ENCODE measurements at regions not wholly inside any gene's neighbourhood (a gene's known extent, or its start where the extent isn't known, plus 50 kb on each side); places are given as distances from the start of the nearest gene placed in this dataset.
"Not testable (repeated sequence)": the region's sequence is repeated elsewhere in the genome, so short reads cannot be mapped to it uniquely, and the experiment has no call there.

GRCh38 chr14:41549821-41550607 is 56.7 kb upstream of the LRFN5 start:
- no peak overlapping the region for H3K4me3 Mint-ChIP-seq
- no peaks in the 10 kb centered on the region for H3K36me3 Mint-ChIP-seq (ENCODE audit: insufficient read depth in 2 of 2)
- no peaks in the 10 kb centered on the region for H3K27me3 Mint-ChIP-seq (ENCODE audit: low read depth)
- no peak overlapping the region for H3K27ac Mint-ChIP-seq
- peaks cover 1 to 2% of the 10 kb centered on the region in 2 donors for H3K9me3 Mint-ChIP-seq
- no peaks in the 10 kb centered on the region for H3K4me1 Mint-ChIP-seq (ENCODE audit: low read depth)
- DNase-seq (no peak), ATAC-seq (replicated peaks in 1 of 2) (no peak)

- Mint-ChIP-seq H3K9me3 (peaks cover 1 to 4% of the 10 kb centered on the region in 2 donors), H3K27me3 (ENCODE audit: low read depth) (no peaks in the 10 kb centered on the region), H3K4me1 (ENCODE audit: low read depth) (no peaks in the 10 kb centered on the region), H3K36me3 (ENCODE audit: insufficient read depth in 2 of 2) (peaks cover 0 to 2% of the 10 kb centered on the region in 2 donors), H3K27ac (no peak overlapping the region), H3K4me3 (no peak overlapping the region)
- ATAC-seq (replicated peaks in 1 of 2) (no peak), DNase-seq (no peak)
Measured at GRCh38 chr14:41549282-41549681, 57.4 kb upstream of the LRFN5 start.

- no peak overlapping the region for H3K4me3 Mint-ChIP-seq
- H3K9me3 Mint-ChIP-seq: peaks cover 1 to 4% of the 10 kb centered on the region in 2 donors
- H3K36me3 Mint-ChIP-seq (ENCODE audit: insufficient read depth in 2 of 2): peaks cover 0 to 2% of the 10 kb centered on the region in 2 donors
- ATAC-seq (replicated peaks in 1 of 2): no peak
- no peaks in the 10 kb centered on the region for H3K4me1 Mint-ChIP-seq (ENCODE audit: low read depth)
- DNase-seq: no peak
- no peaks in the 10 kb centered on the region for H3K27me3 Mint-ChIP-seq (ENCODE audit: low read depth)
- no peak overlapping the region for H3K27ac Mint-ChIP-seq
Measured at GRCh38 chr14:41548666-41549065, 58.0 kb upstream of the LRFN5 start.

GRCh38 chr14:41541333-41541732 is 65.3 kb upstream of the LRFN5 start:
- Mint-ChIP-seq H3K4me3 (no peak overlapping the region), H3K36me3 (ENCODE audit: insufficient read depth in 2 of 2) (peaks cover 2% of the 10 kb centered on the region in 2 donors), H3K27ac (no peak overlapping the region), H3K4me1 (ENCODE audit: low read depth) (no peaks in the 10 kb centered on the region), H3K9me3 (peaks cover 1 to 9% of the 10 kb centered on the region in 2 donors), H3K27me3 (ENCODE audit: low read depth) (no peaks in the 10 kb centered on the region)
- DNase-seq (no peak), ATAC-seq (replicated peaks in 1 of 2) (no peak)

DNA sequence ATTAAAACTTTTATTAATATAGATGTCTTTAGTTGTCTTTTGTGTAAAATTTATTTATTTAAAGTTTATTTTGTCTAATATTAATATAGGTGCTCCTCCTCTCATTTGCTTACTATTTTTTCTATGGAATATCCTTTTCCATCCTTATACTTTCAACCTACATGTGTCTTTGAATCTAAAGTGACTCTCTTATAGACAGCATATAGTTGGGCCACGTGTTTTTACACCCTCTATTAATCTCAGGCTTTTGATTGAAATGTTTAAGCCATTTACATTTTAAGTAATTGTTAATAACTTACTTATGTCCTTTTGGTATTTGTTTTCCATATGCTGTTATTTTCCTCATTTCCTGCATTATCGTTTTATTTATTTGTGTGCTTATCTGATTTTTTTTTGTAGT is 74.4 kb upstream of the LRFN5 start:
- Mint-ChIP-seq H3K9me3 (peaks cover 4 to 6% of the 10 kb centered on the region in 2 donors), H3K27me3 (ENCODE audit: low read depth) (no peaks in the 10 kb centered on the region), H3K27ac (no peak overlapping the region), H3K36me3 (ENCODE audit: insufficient read depth in 2 of 2) (peaks cover 0 to 2% of the 10 kb centered on the region in 2 donors), H3K4me1 (ENCODE audit: low read depth) (no peaks in the 10 kb centered on the region), H3K4me3 (no peak overlapping the region)
- ATAC-seq (replicated peaks in 1 of 2): no peak
- no peak for DNase-seq

GRCh38 chr14:41521891-41522290 is 84.8 kb upstream of the LRFN5 start:
- peaks cover 7 to 19% of the 10 kb centered on the region in 2 donors for H3K9me3 Mint-ChIP-seq
- no peak for ATAC-seq (replicated peaks in 1 of 2)
- no peak overlapping the region for H3K27ac Mint-ChIP-seq
- H3K4me1 Mint-ChIP-seq (ENCODE audit: low read depth): no peaks in the 10 kb centered on the region
- no peaks in the 10 kb centered on the region for H3K27me3 Mint-ChIP-seq (ENCODE audit: low read depth)
- peaks cover 0 to 1% of the 10 kb centered on the region in 2 donors for H3K36me3 Mint-ChIP-seq (ENCODE audit: insufficient read depth in 2 of 2)
- no peak for DNase-seq
- H3K4me3 Mint-ChIP-seq: no peak overlapping the region

GRCh38 chr14:41518030-41518429 is 88.6 kb upstream of the LRFN5 start:
- H3K4me1 Mint-ChIP-seq (ENCODE audit: low read depth); DNase-seq; H3K36me3 Mint-ChIP-seq (ENCODE audit: insufficient read depth in 2 of 2); H3K27me3 Mint-ChIP-seq (ENCODE audit: low read depth); ATAC-seq (replicated peaks in 1 of 2); H3K4me3 Mint-ChIP-seq; H3K27ac Mint-ChIP-seq: not testable (repeated sequence)
- H3K9me3 Mint-ChIP-seq: peaks cover 8 to 13% of the 10 kb centered on the region in 2 donors

DNA sequence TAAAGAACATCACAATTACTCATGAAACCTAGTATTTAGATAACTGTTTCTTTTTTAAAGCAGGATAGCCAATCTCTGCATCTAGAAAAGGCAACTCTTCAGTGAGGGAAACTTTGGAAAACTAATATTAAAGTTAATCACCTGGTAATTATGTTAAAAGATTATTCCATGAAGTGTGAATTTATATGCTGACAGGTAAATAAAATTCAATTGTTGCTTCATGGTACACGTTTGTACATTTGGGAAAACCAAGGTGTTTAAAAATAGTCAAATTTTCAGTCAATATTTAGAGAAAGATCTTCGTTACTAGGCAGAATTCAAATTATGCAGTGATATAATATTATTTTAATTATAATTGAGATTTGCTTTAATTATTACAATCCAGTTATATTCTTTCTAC is 100.1 kb upstream of the LRFN5 start:
- H3K27ac Mint-ChIP-seq: no peak overlapping the region
- H3K9me3 Mint-ChIP-seq: no peaks in the 10 kb centered on the region
- DNase-seq (no peak), ATAC-seq (replicated peaks in 1 of 2) (no peak)
- no peaks in the 10 kb centered on the region for H3K4me1 Mint-ChIP-seq (ENCODE audit: low read depth)
- no peaks in the 10 kb centered on the region for H3K36me3 Mint-ChIP-seq (ENCODE audit: insufficient read depth in 2 of 2)
- H3K4me3 Mint-ChIP-seq: no peak overlapping the region
- no peaks in the 10 kb centered on the region for H3K27me3 Mint-ChIP-seq (ENCODE audit: low read depth)

DNA sequence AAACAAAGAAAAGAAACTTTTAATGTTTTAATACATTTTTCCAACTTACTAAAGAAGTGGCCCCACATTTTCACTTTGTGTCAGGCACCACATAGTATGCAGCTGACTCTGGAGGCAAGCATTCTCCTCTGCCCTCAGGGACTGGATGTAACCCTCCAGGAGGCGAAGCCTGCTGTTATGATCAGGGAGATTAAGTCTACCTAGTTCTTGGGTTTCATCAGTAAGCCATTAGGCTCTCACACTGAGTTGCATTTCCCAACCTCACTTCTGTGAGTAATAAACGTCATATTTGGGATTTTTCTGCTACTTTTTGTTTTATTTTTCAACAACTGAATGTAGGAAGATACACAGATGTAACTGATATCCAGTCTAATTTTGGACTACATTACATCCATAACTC is 101.2 kb upstream of the LRFN5 start:
- DNase-seq: no peak
- Mint-ChIP-seq H3K27ac (no peak overlapping the region), H3K4me1 (ENCODE audit: low read depth) (no peaks in the 10 kb centered on the region), H3K9me3 (no peaks in the 10 kb centered on the region), H3K27me3 (ENCODE audit: low read depth) (no peaks in the 10 kb centered on the region), H3K36me3 (ENCODE audit: insufficient read depth in 2 of 2) (no peaks in the 10 kb centered on the region), H3K4me3 (no peak overlapping the region)
- no peak for ATAC-seq (replicated peaks in 1 of 2)

- H3K4me1 Mint-ChIP-seq (ENCODE audit: low read depth): no peaks in the 10 kb centered on the region
- no peak for DNase-seq
- no peak for ATAC-seq (replicated peaks in 1 of 2)
- no peak overlapping the region for H3K4me3 Mint-ChIP-seq
- no peaks in the 10 kb centered on the region for H3K36me3 Mint-ChIP-seq (ENCODE audit: insufficient read depth in 2 of 2)
- H3K27me3 Mint-ChIP-seq (ENCODE audit: low read depth): no peaks in the 10 kb centered on the region
- H3K27ac Mint-ChIP-seq: no peak overlapping the region
- H3K9me3 Mint-ChIP-seq: peaks cover 2% of the 10 kb centered on the region in 2 donors
Measured at GRCh38 chr14:41498959-41499358, 107.7 kb upstream of the LRFN5 start.

- Mint-ChIP-seq H3K4me1 (ENCODE audit: low read depth) (no peaks in the 10 kb centered on the region), H3K9me3 (peaks cover 4 to 8% of the 10 kb centered on the region in 2 donors), H3K27ac (no peak overlapping the region), H3K4me3 (no peak overlapping the region), H3K36me3 (ENCODE audit: insufficient read depth in 2 of 2) (no peaks in the 10 kb centered on the region), H3K27me3 (ENCODE audit: low read depth) (no peaks in the 10 kb centered on the region)
- DNase-seq: no peak
- ATAC-seq (replicated peaks in 1 of 2): no peak
Measured at GRCh38 chr14:41490323-41490722, 116.4 kb upstream of the LRFN5 start.

- no peak overlapping the region for H3K4me3 Mint-ChIP-seq
- H3K9me3 Mint-ChIP-seq: peaks cover 4 to 8% of the 10 kb centered on the region in 2 donors
- H3K4me1 Mint-ChIP-seq (ENCODE audit: low read depth): no peaks in the 10 kb centered on the region
- H3K27me3 Mint-ChIP-seq (ENCODE audit: low read depth): no peaks in the 10 kb centered on the region
- no peaks in the 10 kb centered on the region for H3K36me3 Mint-ChIP-seq (ENCODE audit: insufficient read depth in 2 of 2)
- no peak overlapping the region for H3K27ac Mint-ChIP-seq
- DNase-seq (no peak), ATAC-seq (replicated peaks in 1 of 2) (no peak)
Measured at GRCh38 chr14:41489315-41489972, 117.2 kb upstream of the LRFN5 start.

- Mint-ChIP-seq H3K27ac (no peak overlapping the region), H3K9me3 (peaks cover 2 to 3% of the 10 kb centered on the region in 2 donors), H3K27me3 (ENCODE audit: low read depth) (no peaks in the 10 kb centered on the region), H3K36me3 (ENCODE audit: insufficient read depth in 2 of 2) (no peaks in the 10 kb centered on the region), H3K4me3 (no peak overlapping the region), H3K4me1 (ENCODE audit: low read depth) (no peaks in the 10 kb centered on the region)
- no peak for DNase-seq
- ATAC-seq (replicated peaks in 1 of 2): no peak
Measured at GRCh38 chr14:41488401-41488800, 118.3 kb upstream of the LRFN5 start.
